ENCODE measurements at regions not wholly inside any gene's neighbourhood (a gene's known extent, or its start where the extent isn't known, plus 50 kb on each side); places are given as distances from the start of the nearest gene placed in this dataset.

DNA sequence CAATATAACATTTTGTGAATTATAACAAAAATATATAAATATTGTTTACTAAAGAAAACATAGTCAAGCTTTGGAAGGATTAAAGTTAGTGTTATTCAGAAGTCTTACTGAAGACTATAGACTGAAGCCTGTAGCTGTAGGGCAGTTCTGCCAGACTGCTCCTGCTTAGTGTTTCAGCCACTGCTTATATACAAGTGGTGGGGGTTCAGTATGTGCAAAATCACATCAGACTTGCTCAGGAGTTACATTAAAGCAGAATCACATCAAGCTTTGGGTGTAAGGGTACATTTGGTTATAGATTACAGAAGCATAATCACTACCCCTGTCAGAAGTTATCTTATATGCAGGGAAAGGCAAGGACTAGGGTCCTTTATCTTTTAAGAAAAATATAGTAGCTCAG is 653.8 kb downstream of the ANKRD7 start:
- Histone ChIP-seq H3K36me3 (ENCODE audit: low read length) (no peaks in the 10 kb centered on the region), H2AFZ (ENCODE audit: low read depth, low read length, severe bottlenecking) (no peak overlapping the region), H3K27ac (ENCODE audit: low read depth, low read length) (no peak overlapping the region), H3K9me3 (ENCODE audit: insufficient read depth, low read length) (no peaks in the 10 kb centered on the region), H4K20me1 (ENCODE audit: low read depth, low read length) (no peaks in the 10 kb centered on the region), H3K9ac (ENCODE audit: low read length) (no peak overlapping the region), H3K9me2 (replicated peaks; ENCODE audit: insufficient read depth, low read length) (no peaks in the 10 kb centered on the region), H3K4me2 (ENCODE audit: low read depth, low read length, poor library complexity, severe bottlenecking) (no peak overlapping the region), H3F3A (ENCODE audit: insufficient read depth) (no peaks in the 10 kb centered on the region), H3K4me3 (ENCODE audit: insufficient read depth, low read length, poor library complexity, severe bottlenecking) (no peak overlapping the region), H3K27me3 (ENCODE audit: low read length) (no peaks in the 10 kb centered on the region), H3K79me2 (ENCODE audit: insufficient read depth, low read length) (no peaks in the 10 kb centered on the region)
- TF ChIP-seq EZH2phosphoT487 (conservative IDR thresholded peaks at IDR 0.05; ENCODE audit: low read length), result no peak
- TF ChIP-seq, protein P1, sequence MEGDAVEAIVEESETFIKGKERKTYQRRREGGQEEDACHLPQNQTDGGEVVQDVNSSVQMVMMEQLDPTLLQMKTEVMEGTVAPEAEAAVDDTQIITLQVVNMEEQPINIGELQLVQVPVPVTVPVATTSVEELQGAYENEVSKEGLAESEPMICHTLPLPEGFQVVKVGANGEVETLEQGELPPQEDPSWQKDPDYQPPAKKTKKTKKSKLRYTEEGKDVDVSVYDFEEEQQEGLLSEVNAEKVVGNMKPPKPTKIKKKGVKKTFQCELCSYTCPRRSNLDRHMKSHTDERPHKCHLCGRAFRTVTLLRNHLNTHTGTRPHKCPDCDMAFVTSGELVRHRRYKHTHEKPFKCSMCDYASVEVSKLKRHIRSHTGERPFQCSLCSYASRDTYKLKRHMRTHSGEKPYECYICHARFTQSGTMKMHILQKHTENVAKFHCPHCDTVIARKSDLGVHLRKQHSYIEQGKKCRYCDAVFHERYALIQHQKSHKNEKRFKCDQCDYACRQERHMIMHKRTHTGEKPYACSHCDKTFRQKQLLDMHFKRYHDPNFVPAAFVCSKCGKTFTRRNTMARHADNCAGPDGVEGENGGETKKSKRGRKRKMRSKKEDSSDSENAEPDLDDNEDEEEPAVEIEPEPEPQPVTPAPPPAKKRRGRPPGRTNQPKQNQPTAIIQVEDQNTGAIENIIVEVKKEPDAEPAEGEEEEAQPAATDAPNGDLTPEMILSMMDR (IDR thresholded peaks at IDR 0.05; ENCODE audit: insufficient read depth, low read length, poor library complexity, severe bottlenecking), result no peak

DNA sequence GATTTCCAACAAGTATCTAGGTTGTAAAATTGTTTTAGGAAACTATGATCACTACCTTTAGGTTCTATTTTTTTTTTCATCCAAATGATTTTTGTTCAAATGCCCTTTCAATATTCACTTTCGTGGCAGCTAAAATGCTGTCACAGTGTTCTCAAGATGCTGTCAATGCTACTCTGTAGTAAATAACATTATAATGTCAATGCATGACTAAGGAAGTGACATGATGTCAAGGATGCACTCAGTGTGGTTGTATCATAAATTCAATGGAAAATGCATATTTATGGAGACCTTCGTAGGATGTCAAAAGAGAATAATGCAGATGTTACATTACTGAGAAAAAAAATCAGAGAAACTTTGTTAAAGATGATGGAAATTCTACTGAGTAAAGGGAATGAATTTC is 673.8 kb downstream of the ANKRD7 start:
- no peak overlapping the region for H3K4me2 ChIP-seq (ENCODE audit: low read depth, low read length, poor library complexity, severe bottlenecking)
- H3K9me2 ChIP-seq (replicated peaks; ENCODE audit: insufficient read depth, low read length), result no peaks in the 10 kb centered on the region
- H3K27me3 ChIP-seq (ENCODE audit: low read length), result no peaks in the 10 kb centered on the region
- no peak overlapping the region for H3K27ac ChIP-seq (ENCODE audit: low read depth, low read length)
- no peaks in the 10 kb centered on the region for H3K79me2 ChIP-seq (ENCODE audit: insufficient read depth, low read length)
- H4K20me1 ChIP-seq (ENCODE audit: low read depth, low read length), result no peaks in the 10 kb centered on the region
- H3K4me3 ChIP-seq (ENCODE audit: insufficient read depth, low read length, poor library complexity, severe bottlenecking), result no peak overlapping the region
- no peaks in the 10 kb centered on the region for H3K36me3 ChIP-seq (ENCODE audit: low read length)
- no peak for TF ChIP-seq EZH2phosphoT487 (conservative IDR thresholded peaks at IDR 0.05; ENCODE audit: low read length)
- TF ChIP-seq, protein P1 (IDR thresholded peaks at IDR 0.05; ENCODE audit: insufficient read depth, low read length, poor library complexity, severe bottlenecking), result no peak
- no peak overlapping the region for H3K9ac ChIP-seq (ENCODE audit: low read length)
- no peak overlapping the region for H2AFZ ChIP-seq (ENCODE audit: low read depth, low read length, severe bottlenecking)
- H3K9me3 ChIP-seq (ENCODE audit: insufficient read depth, low read length), result no peaks in the 10 kb centered on the region
- H3F3A ChIP-seq (ENCODE audit: insufficient read depth), result no peaks in the 10 kb centered on the region

DNA sequence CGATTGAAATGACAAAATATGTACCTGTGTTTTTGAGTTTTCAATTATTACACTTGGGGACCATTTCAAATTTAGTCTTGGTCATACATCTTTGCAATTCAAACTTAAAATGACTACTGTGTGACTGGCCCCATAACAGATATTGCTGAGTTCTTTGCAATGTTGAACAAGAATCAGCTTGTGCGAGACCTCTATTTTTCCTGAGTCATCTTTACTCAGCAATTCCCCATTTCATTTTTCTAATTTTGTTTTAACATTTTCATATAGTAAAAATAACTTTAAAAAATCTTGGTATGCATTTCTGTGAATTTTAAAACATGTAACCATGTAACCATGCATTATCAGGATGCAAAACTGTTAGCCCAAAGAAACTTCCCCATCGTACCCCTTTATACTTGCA is 678.1 kb downstream of the ANKRD7 start:
- no peaks in the 10 kb centered on the region for H3K36me3 ChIP-seq (ENCODE audit: low read length)
- no peak overlapping the region for H3K4me3 ChIP-seq (ENCODE audit: insufficient read depth, low read length, poor library complexity, severe bottlenecking)
- H4K20me1 ChIP-seq (ENCODE audit: low read depth, low read length), result no peaks in the 10 kb centered on the region
- no peaks in the 10 kb centered on the region for H3K27me3 ChIP-seq (ENCODE audit: low read length)
- no peak overlapping the region for H3K27ac ChIP-seq (ENCODE audit: low read depth, low read length)
- H2AFZ ChIP-seq (ENCODE audit: low read depth, low read length, severe bottlenecking), result no peak overlapping the region
- H3K9me3 ChIP-seq (ENCODE audit: insufficient read depth, low read length), result no peaks in the 10 kb centered on the region
- H3K4me2 ChIP-seq (ENCODE audit: low read depth, low read length, poor library complexity, severe bottlenecking), result no peak overlapping the region
- H3F3A ChIP-seq (ENCODE audit: insufficient read depth), result no peaks in the 10 kb centered on the region
- no peak overlapping the region for H3K9ac ChIP-seq (ENCODE audit: low read length)
- no peaks in the 10 kb centered on the region for H3K79me2 ChIP-seq (ENCODE audit: insufficient read depth, low read length)
- H3K9me2 ChIP-seq (replicated peaks; ENCODE audit: insufficient read depth, low read length), result no peaks in the 10 kb centered on the region
- no peak for TF ChIP-seq EZH2phosphoT487 (conservative IDR thresholded peaks at IDR 0.05; ENCODE audit: low read length)
- TF ChIP-seq, protein P1 (IDR thresholded peaks at IDR 0.05; ENCODE audit: insufficient read depth, low read length, poor library complexity, severe bottlenecking), result no peak
